K562 (cell line): ENCODE measurements at regions not wholly inside any gene's neighbourhood (a gene's known extent, or its start where the extent isn't known, plus 50 kb on each side); places are given as distances from the start of the nearest gene placed in this dataset.

Source experiments
- ATAC-seq: fragments of 200-7000 bp; cut with Tn5 transposase; 3 replicates; pipeline ENCODE4 v1.9.1; 2020; ENCODE audit warnings: moderate library complexity
- BruUV-seq: library from RNA; stranded (reverse); fragments of 400-500 nt; replicated peaks from 2 replicates; lab custom pipeline; 2021; lab: Mats Ljungman, UMichigan
- CTCF ChIA-PET: fragments of 300-600 bp; formaldehyde crosslinking; extraction: SDS; loops from one replicate; lab custom pipeline; 2021; ENCODE audit warnings: low intra/inter-chr PET ratio; lab: Yijun Ruan, JAX
- POLR2A ChIA-PET: fragments of 300-600, 350-650 bp; sonication (Branson Sonifier 250); formaldehyde crosslinking; extraction: SDS; loops from one replicate; lab custom pipeline; 2021; ENCODE audit warnings: antibody characterized with exemption, inconsistent platforms; lab: Yijun Ruan, JAX
- DNase-seq, 4 experiments: peaks; one replicate each; pipeline versions ENCODE4 v3.0.0 to v3.0.0-alpha.2; 2011 to 2018; ENCODE audit warnings: low spot score in 3 of 4, mixed read lengths in 3 of 4; ENCODE audit errors: extremely low read depth in 1 of 4
- FAIRE-seq: peaks from 2 replicates; lab custom pipeline; 2011; peaks lifted over from hg19 to GRCh38; lab: Jason Lieb, UNC
- H2AFZ ChIP-seq: 2 replicates; pipeline ENCODE4 v1.6.0; 2011; ENCODE audit warnings: low read depth, low read length, control low read depth, inconsistent platforms
- H3K27ac ChIP-seq: fragments of 200-600 bp; 3 replicates; pipeline ENCODE4 v1.8.0; 2011; ENCODE audit warnings: low read depth, mild to moderate bottlenecking, control low read depth, inconsistent platforms, low read length, moderate library complexity, mixed read lengths; ENCODE audit errors: extremely low read depth
- H3K27me3 ChIP-seq, 2 experiments: fragments of 300-600 bp in 1 of 2; 2 replicates in 1 of 2; 3 replicates in 1 of 2; pipeline versions ENCODE4 v1.6.0 to v1.8.0; 2011; ENCODE audit warnings: inconsistent platforms in 2 of 2, low read length in 2 of 2, mild to moderate bottlenecking in 1 of 2, mixed read lengths in 1 of 2, moderate library complexity in 1 of 2; ENCODE audit not compliant: control insufficient read depth in 2 of 2, insufficient read depth in 2 of 2
- H3K36me3 ChIP-seq: fragments of 300-600 bp; 3 replicates; pipeline ENCODE4 v1.8.0; 2011; ENCODE audit warnings: mild to moderate bottlenecking, low read length, inconsistent platforms; ENCODE audit not compliant: control insufficient read depth, insufficient read depth
- H3K4me1 ChIP-seq, 2 experiments: fragments of 200-600 bp in 1 of 2; replicated peaks in 1 of 2; 2 replicates in 1 of 2; 3 replicates in 1 of 2; pipeline versions ENCODE4 v1.5.1 to v1.8.0; 2011; ENCODE audit warnings: inconsistent platforms in 2 of 2, low read length in 2 of 2, mild to moderate bottlenecking in 1 of 2, mixed read lengths in 1 of 2, moderate library complexity in 1 of 2; ENCODE audit not compliant: control insufficient read depth in 2 of 2, insufficient read depth in 2 of 2
- H3K4me2 ChIP-seq: 2 replicates; pipeline ENCODE4 v1.6.1; 2011; ENCODE audit warnings: low read length, control low read depth, inconsistent platforms, mixed read lengths; ENCODE audit not compliant: insufficient read depth
- H3K4me3 ChIP-seq: fragments of 200-600 bp; sonication (generic), shearing (Covaris generic); 2 replicates; pipeline ENCODE4 v1.5.1; 2016; ENCODE audit warnings: control low read depth, inconsistent platforms
- H3K79me2 ChIP-seq: fragments of 200-600 bp; 3 replicates; pipeline ENCODE4 v1.8.0; 2011; ENCODE audit warnings: low read length, inconsistent platforms; ENCODE audit not compliant: control insufficient read depth, insufficient read depth
- H3K9ac ChIP-seq, 2 experiments: 2 replicates each; pipeline versions ENCODE4 v1.6.0 to v1.6.1; 2011; ENCODE audit warnings: low read depth in 2 of 2, low read length in 2 of 2, control low read depth in 1 of 2, inconsistent platforms in 1 of 2, mild to moderate bottlenecking in 1 of 2, mixed read lengths in 1 of 2; ENCODE audit not compliant: insufficient read depth in 1 of 2
- H3K9me1 ChIP-seq: one replicate; pipeline ENCODE4 v1.6.0; 2011; ENCODE audit warnings: inconsistent platforms, mild to moderate bottlenecking, low read length, moderate library complexity; ENCODE audit not compliant: control insufficient read depth, insufficient read depth
- H3K9me3 ChIP-seq: replicated peaks from 2 replicates; pipeline ENCODE4 v1.5.1; 2011; ENCODE audit warnings: low read depth, low read length, inconsistent platforms; ENCODE audit not compliant: control insufficient read depth, insufficient read depth
- H4K20me1 ChIP-seq: replicated peaks from 2 replicates; pipeline ENCODE4 v1.6.1; 2011; ENCODE audit warnings: low read length, inconsistent platforms, mixed read lengths; ENCODE audit not compliant: control insufficient read depth, insufficient read depth
- ADNP ChIP-seq: fragments of 200-800 bp; sonication (Bioruptor generic); IDR thresholded peaks from 2 replicates; pipeline ENCODE4 v1.6.1; 2016; ENCODE audit warnings: missing genetic modification characterization, missing compliant biosample characterization
- CCNT2 ChIP-seq: IDR thresholded peaks from 2 replicates; pipeline ENCODE4 v1.6.1; 2011; ENCODE audit warnings: borderline replicate concordance, low read depth, mild to moderate bottlenecking, moderate library complexity, mixed read lengths, low read length; ENCODE audit not compliant: insufficient read length; ENCODE audit errors: extremely low read depth
- DMBX1 ChIP-seq: fragments of 250-450 bp; sonication (Bioruptor Pico); IDR thresholded peaks from 2 replicates; pipeline ENCODE4 v1.8.0; 2022; ENCODE audit warnings: inconsistent platforms, mild to moderate bottlenecking, moderate library complexity, borderline replicate concordance
- HLTF ChIP-seq: fragments of 450-650 bp; IDR thresholded peaks from 2 replicates; pipeline ENCODE4 v1.6.1; 2016
- NCOA2 ChIP-seq, 2 experiments: fragments of 450-650 bp; IDR thresholded peaks; 2 replicates each; pipeline ENCODE4 v1.6.1; 2018; ENCODE audit warnings: mild to moderate bottlenecking in 2 of 2, moderate library complexity in 1 of 2; ENCODE audit not compliant: partially characterized antibody in 2 of 2
- NONO ChIP-seq, 2 experiments: fragments of 200-400 bp in 1 of 2; fragments of 450-650 bp in 1 of 2; formaldehyde crosslinking in 1 of 2; IDR thresholded peaks; 2 replicates each; pipeline ENCODE4 v1.6.1; 2017; ENCODE audit warnings: low read depth in 2 of 2, mild to moderate bottlenecking in 2 of 2, moderate library complexity in 2 of 2, low read length in 1 of 2
- RBM14 ChIP-seq: fragments of 200-400 bp; formaldehyde crosslinking; IDR thresholded peaks from 2 replicates; pipeline ENCODE4 v1.6.1; 2018; ENCODE audit warnings: low read depth, mild to moderate bottlenecking, low read length, moderate library complexity, borderline replicate concordance; ENCODE audit not compliant: insufficient read depth
- SRSF9 ChIP-seq: fragments of 200-400 bp; formaldehyde crosslinking; IDR thresholded peaks from 2 replicates; pipeline ENCODE4 v1.6.1; 2017; ENCODE audit warnings: low read depth, low read length, borderline replicate concordance
- WGBS: fragments of 100-300 bp; shearing (Covaris generic); methylation state at CpG from one replicate; pipeline ENCODE4 v1.1.6; 2016; ENCODE audit warnings: low coverage, mixed read lengths; ENCODE audit not compliant: insufficient coverage; ENCODE audit errors: missing lambda C conversion rate; 5-methylcytosine and 5-hydroxymethylcytosine counted together
- in situ Hi-C: fragments of 300-500 bp; cut with MboI; formaldehyde crosslinking; loops from 4 replicates; pipeline ENCODE4 v1.15.0; 2018; ENCODE audit warnings: inconsistent platforms, mixed read lengths
- intact Hi-C: fragments of 100-400 bp; cut with micrococcal nuclease; formaldehyde crosslinking; loops from 2 replicates; pipeline ENCODE4 v1.14.2; 2022
- TF ChIP-seq, protein P1 (sequence below), 2 experiments: fragments of 450-650 bp; IDR thresholded peaks; 2 replicates each; pipeline ENCODE4 v1.6.1; 2016; ENCODE audit warnings: mild to moderate bottlenecking in 2 of 2, borderline replicate concordance in 1 of 2, low read depth in 1 of 2, moderate library complexity in 1 of 2

DNA sequence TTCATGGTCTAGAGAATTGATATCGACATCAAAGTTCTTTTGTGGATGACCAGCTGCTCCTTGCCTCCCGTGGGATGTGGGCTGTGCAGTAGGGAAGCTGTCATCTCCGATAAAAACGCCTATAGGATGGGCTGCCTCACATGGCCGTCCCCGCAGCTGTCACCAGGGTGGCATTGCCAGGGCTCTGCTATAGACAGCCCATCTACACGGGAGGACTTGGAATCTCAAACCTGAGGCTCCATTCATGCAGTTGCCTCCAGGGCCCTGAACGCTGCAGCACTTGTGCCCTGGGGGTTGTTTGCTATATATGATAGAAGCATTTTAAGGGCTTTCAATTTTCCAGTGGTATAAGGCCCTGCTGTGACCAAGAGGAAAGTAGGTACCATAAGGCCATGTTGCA, 183.1 kb downstream of the MYCN start:
- DNase-seq, result no peak
- H3K27me3 ChIP-seq, result no peaks in the 10 kb centered on the region
- H2AFZ ChIP-seq, result no peak overlapping the region
- H4K20me1 ChIP-seq, result no peaks in the 10 kb centered on the region
- H3K27ac ChIP-seq, result no peak overlapping the region
- in situ Hi-C loops, result no loop called here
- H3K9me3 ChIP-seq, result no peaks in the 10 kb centered on the region
- no TSS peak for BruUV-seq
- no peak for FAIRE-seq
- H3K9me1 ChIP-seq, result no peaks in the 10 kb centered on the region
- H3K4me2 ChIP-seq, result no peak overlapping the region
- no peaks in the 10 kb centered on the region for H3K4me1 ChIP-seq
- ChIA-PET CTCF (no interaction called here), POLR2A (no interaction called here)
- no peak overlapping the region for H3K4me3 ChIP-seq
- no peak overlapping the region for H3K9ac ChIP-seq
- no peak for ATAC-seq
- intact Hi-C loops, result no loop called here
- WGBS, result 0% methylated on average over 8 of the region's 8 CpGs
- no peaks in the 10 kb centered on the region for H3K79me2 ChIP-seq
- no peaks in the 10 kb centered on the region for H3K36me3 ChIP-seq
- no peak for TF ChIP-seq RBM14
- TF ChIP-seq ADNP (tag), result no peak
- no peak for TF ChIP-seq NONO (IDR thresholded peaks at IDR 0.05; ENCODE audit: low read depth in 2 of 2, low read length in 1 of 2)
- no peak for TF ChIP-seq CCNT2
- TF ChIP-seq SRSF9, result no peak
- TF ChIP-seq DMBX1 (CRISPR knock-in tag), result no peak
- TF ChIP-seq, protein P1, sequence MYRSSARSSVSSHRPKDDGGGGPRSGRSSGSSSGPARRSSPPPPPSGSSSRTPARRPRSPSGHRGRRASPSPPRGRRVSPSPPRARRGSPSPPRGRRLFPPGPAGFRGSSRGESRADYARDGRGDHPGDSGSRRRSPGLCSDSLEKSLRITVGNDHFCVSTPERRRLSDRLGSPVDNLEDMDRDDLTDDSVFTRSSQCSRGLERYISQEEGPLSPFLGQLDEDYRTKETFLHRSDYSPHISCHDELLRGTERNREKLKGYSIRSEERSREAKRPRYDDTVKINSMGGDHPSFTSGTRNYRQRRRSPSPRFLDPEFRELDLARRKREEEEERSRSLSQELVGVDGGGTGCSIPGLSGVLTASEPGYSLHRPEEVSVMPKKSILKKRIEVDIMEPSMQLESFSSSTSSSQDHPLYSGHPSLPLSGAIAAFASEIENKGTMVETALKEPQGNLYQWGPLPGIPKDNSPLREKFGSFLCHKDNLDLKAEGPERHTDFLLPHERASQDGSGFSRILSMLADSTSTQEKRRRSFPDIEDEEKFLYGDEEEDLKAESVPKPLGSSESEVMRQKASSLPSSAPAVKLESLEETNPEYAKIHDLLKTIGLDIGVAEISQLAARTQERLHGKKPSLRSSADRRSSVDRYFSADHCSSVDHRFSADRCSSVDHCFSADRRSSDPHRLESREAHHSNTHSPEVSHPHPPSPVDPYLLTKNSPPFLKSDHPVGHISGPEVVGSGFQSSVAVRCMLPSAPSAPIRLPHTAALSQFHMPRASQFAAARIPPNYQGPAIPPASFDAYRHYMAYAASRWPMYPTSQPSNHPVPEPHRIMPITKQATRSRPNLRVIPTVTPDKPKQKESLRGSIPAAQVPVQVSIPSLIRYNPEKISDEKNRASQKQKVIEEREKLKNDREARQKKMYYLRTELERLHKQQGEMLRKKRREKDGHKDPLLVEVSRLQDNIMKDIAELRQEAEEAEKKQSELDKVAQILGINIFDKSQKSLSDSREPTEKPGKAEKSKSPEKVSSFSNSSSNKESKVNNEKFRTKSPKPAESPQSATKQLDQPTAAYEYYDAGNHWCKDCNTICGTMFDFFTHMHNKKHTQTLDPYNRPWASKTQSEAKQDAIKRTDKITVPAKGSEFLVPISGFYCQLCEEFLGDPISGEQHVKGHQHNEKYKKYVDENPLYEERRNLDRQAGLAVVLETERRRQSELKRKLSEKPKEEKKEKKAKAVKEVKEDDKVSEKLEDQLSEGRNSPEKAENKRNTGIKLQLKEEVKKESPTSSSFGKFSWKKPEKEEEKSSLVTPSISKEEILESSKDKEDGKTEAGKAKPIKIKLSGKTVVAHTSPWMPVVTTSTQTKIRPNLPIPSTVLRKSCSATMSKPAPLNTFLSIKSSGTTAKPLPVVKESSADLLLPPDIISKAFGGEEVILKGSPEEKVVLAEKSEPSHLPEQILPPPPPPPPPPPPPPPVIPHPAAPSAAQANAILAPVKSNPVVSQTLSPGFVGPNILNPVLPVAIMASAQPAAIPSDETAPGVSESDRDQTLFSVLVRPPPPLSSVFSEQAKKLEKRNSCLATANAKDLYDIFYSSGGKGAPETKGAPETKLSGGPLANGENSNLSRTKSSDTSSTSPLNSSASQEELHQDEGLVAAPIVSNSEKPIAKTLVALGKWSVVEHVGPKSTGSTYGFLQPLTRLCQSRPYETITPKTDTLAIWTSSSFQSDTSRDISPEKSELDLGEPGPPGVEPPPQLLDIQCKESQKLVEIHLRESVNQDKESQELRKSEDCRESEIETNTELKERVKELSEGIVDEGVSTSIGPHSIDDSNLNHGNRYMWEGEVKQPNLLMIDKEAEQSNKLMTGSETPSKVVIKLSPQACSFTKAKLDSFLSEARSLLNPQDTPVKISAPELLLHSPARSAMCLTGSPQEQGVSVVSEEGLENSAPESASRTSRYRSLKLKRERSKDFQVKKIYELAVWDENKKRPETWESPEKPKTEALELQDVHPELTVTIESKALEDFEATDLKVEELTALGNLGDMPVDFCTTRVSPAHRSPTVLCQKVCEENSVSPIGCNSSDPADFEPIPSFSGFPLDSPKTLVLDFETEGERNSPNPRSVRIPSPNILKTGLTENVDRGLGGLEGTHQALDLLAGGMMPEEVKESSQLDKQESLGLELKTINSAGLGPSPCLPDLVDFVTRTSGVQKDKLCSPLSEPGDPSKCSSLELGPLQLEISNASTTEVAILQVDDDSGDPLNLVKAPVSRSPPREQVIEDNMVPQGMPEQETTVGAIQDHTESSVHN (IDR thresholded peaks at IDR 0.05; ENCODE audit: borderline replicate concordance in 1 of 2, low read depth in 1 of 2), result no peak
- no peak for TF ChIP-seq HLTF
- no peak for TF ChIP-seq NCOA2 (IDR thresholded peaks at IDR 0.05; ENCODE audit: partially characterized antibody in 2 of 2)
